Loucy (cell line): ENCODE measurements at regions not wholly inside any gene's neighbourhood (a gene's known extent, or its start where the extent isn't known, plus 50 kb on each side); places are given as distances from the start of the nearest gene placed in this dataset.

Source experiments
- H2AFZ ChIP-seq: fragments of 200-600 bp; sonication (generic); 2 replicates; pipeline ENCODE4 v1.6.0; 2016; ENCODE audit warnings: antibody characterized with exemption, mild to moderate bottlenecking, low read length, moderate library complexity
- H3F3A ChIP-seq: fragments of 200-600 bp; 2 replicates; pipeline ENCODE4 v1.6.0; 2016; ENCODE audit warnings: antibody characterized with exemption, low read depth, mild to moderate bottlenecking
- H3K27me3 ChIP-seq: fragments of 200-600 bp; sonication (generic); 2 replicates; pipeline ENCODE4 v1.6.1; 2014; ENCODE audit warnings: low read length, mild to moderate bottlenecking; ENCODE audit not compliant: insufficient read depth, poor library complexity, severe bottlenecking
- H3K36me3 ChIP-seq: fragments of 200-600 bp; sonication (generic); 2 replicates; pipeline ENCODE4 v1.6.1; 2016; ENCODE audit warnings: low read length; ENCODE audit not compliant: insufficient read depth
- H3K4me1 ChIP-seq: fragments of 200-600 bp; sonication (generic); 2 replicates; pipeline ENCODE4 v1.5.1; 2014; ENCODE audit warnings: low read length, mild to moderate bottlenecking; ENCODE audit not compliant: insufficient read depth, poor library complexity, severe bottlenecking
- H3K4me2 ChIP-seq: fragments of 200-600 bp; sonication (generic); 2 replicates; pipeline ENCODE4 v1.6.0; 2014; ENCODE audit warnings: antibody characterized with exemption, low read length, low read depth, mild to moderate bottlenecking; ENCODE audit not compliant: poor library complexity, severe bottlenecking
- H3K4me3 ChIP-seq: fragments of 200-600 bp; sonication (generic); 2 replicates; pipeline ENCODE4 v1.5.1; 2014; ENCODE audit warnings: low read length, mild to moderate bottlenecking, mixed read lengths; ENCODE audit not compliant: poor library complexity, severe bottlenecking
- H3K79me2 ChIP-seq: fragments of 200-600 bp; sonication (generic); 2 replicates; pipeline ENCODE4 v1.6.1; 2014; ENCODE audit warnings: low read length; ENCODE audit not compliant: insufficient read depth
- H3K9ac ChIP-seq: fragments of 200-600 bp; sonication (generic); 2 replicates; pipeline ENCODE4 v1.6.0; 2014; ENCODE audit warnings: mild to moderate bottlenecking, low read depth, low read length, moderate library complexity; ENCODE audit not compliant: poor library complexity, severe bottlenecking
- H3K9me2 ChIP-seq: fragments of 200-600 bp; sonication (generic); replicated peaks from 2 replicates; pipeline ENCODE4 v1.6.1; 2016; ENCODE audit warnings: low read depth, low read length, mixed read lengths
- H3K9me3 ChIP-seq: fragments of 200-600 bp; sonication (generic); 2 replicates; pipeline ENCODE4 v1.6.1; 2014; ENCODE audit warnings: mild to moderate bottlenecking, antibody characterized with exemption, low read length, low read depth; ENCODE audit not compliant: insufficient read depth
- H4K20me1 ChIP-seq: fragments of 200-600 bp; sonication (generic); 2 replicates; pipeline ENCODE4 v1.6.0; 2014; ENCODE audit warnings: antibody characterized with exemption, low read length, mild to moderate bottlenecking; ENCODE audit not compliant: insufficient read depth, poor library complexity, severe bottlenecking
- EZH2phosphoT487 ChIP-seq: fragments of 200-600 bp; IDR thresholded peaks from 2 replicates; pipeline ENCODE4 v1.6.1; 2018; ENCODE audit warnings: antibody characterized with exemption, mild to moderate bottlenecking, moderate library complexity, borderline replicate concordance
- TF ChIP-seq, protein P1 (sequence below): fragments of 200-600 bp; sonication (generic); conservative IDR thresholded peaks from 2 replicates; pipeline ENCODE4 v1.5.1; 2014; ENCODE audit warnings: mild to moderate bottlenecking, antibody characterized with exemption, low read length

DNA sequence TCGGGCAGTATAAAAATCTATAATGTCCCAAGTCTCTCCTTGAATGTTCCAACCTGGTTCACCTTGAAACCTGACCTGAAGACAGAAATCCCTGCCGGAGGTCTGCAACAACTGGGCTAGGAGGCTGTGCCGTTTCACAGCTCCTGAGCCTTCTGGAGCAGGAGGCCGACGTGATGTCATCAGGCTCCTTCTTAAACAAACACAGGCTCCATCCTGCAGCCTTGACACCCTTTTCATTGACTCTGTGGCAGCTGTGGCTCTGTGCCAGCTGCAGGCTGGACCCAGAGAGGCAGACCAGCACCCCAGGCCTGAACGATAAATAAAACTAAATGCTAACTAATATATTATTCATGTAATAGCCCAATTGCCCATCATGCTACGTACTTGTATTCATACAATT, 483.9 kb downstream of the CD83 start:
- Histone ChIP-seq H3K4me2 (no peak overlapping the region), H3K4me3 (no peak overlapping the region), H3F3A (no peaks in the 10 kb centered on the region; the same call in 1 of the 2 replicates), H3K9me3 (no peaks in the 10 kb centered on the region), H3K36me3 (no peaks in the 10 kb centered on the region), H3K9ac (no peak overlapping the region), H3K27me3 (no peaks in the 10 kb centered on the region), H3K4me1 (peaks cover 15% of the 10 kb centered on the region), H2AFZ (no peak overlapping the region), H3K79me2 (no peaks in the 10 kb centered on the region), H3K9me2 (no peaks in the 10 kb centered on the region), H4K20me1 (no peaks in the 10 kb centered on the region)
- TF ChIP-seq, protein P1, sequence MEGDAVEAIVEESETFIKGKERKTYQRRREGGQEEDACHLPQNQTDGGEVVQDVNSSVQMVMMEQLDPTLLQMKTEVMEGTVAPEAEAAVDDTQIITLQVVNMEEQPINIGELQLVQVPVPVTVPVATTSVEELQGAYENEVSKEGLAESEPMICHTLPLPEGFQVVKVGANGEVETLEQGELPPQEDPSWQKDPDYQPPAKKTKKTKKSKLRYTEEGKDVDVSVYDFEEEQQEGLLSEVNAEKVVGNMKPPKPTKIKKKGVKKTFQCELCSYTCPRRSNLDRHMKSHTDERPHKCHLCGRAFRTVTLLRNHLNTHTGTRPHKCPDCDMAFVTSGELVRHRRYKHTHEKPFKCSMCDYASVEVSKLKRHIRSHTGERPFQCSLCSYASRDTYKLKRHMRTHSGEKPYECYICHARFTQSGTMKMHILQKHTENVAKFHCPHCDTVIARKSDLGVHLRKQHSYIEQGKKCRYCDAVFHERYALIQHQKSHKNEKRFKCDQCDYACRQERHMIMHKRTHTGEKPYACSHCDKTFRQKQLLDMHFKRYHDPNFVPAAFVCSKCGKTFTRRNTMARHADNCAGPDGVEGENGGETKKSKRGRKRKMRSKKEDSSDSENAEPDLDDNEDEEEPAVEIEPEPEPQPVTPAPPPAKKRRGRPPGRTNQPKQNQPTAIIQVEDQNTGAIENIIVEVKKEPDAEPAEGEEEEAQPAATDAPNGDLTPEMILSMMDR = no peak
- no peak for TF ChIP-seq EZH2phosphoT487

DNA sequence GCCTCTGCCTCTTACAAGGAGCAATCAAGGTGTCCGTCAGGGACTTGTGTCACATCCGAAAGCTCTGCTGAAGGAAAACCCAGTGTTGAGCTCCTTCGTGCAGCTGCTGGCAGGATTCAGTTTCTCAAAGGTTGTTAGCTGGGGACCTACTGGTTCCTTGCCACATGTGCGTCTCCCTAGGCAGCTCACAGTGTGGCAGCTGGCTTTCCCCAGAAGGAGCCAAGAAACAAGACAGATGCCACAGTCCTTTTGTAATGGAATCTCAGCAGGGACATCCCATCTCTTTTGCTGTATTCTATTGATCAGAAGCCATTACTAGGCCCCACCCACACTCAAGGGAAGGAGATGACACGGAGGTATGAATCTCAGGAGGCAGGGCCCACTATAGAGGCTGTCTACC, 488.8 kb downstream of the CD83 start:
- H3K79me2 ChIP-seq = no peaks in the 10 kb centered on the region
- no peaks in the 10 kb centered on the region for H3F3A ChIP-seq
- no peak overlapping the region for H3K4me2 ChIP-seq
- no peaks in the 10 kb centered on the region for H3K27me3 ChIP-seq
- no peaks in the 10 kb centered on the region for H4K20me1 ChIP-seq
- H3K9ac ChIP-seq = no peak overlapping the region
- H3K9me2 ChIP-seq = no peaks in the 10 kb centered on the region
- H3K4me1 ChIP-seq = peaks cover 10% of the 10 kb centered on the region
- no peaks in the 10 kb centered on the region for H3K9me3 ChIP-seq
- H2AFZ ChIP-seq = no peak overlapping the region
- H3K4me3 ChIP-seq = no peak overlapping the region
- H3K36me3 ChIP-seq = no peaks in the 10 kb centered on the region
- TF ChIP-seq, protein P1 = no peak
- TF ChIP-seq EZH2phosphoT487 = no peak

DNA sequence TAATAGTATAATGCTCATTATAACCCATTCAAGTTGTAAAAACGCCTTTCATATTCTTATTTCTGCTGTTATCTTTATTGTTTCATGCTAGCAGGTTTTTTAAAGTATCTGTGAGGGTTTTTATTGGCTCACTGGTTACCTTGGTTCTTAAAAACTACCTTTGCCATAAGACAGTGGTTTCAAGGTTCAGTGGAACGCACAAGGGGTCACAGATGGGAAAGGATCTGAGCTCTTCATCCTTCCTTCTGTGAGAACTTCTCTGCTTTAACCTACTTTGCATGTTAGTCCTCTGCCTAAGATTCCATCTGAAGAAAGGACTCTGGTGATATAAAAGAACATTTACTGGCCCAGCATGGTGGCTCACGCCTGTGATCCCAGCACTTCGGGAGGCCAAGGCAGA, 492.6 kb downstream of the CD83 start:
- no peaks in the 10 kb centered on the region for H3K9me3 ChIP-seq
- H3K4me1 ChIP-seq = peaks cover 32% of the 10 kb centered on the region
- H3K9ac ChIP-seq = no peak overlapping the region
- H3F3A ChIP-seq = no peaks in the 10 kb centered on the region
- H3K4me3 ChIP-seq = no peak overlapping the region
- H3K36me3 ChIP-seq = no peaks in the 10 kb centered on the region
- H3K9me2 ChIP-seq = no peaks in the 10 kb centered on the region
- no peaks in the 10 kb centered on the region for H4K20me1 ChIP-seq
- H3K4me2 ChIP-seq = no peak overlapping the region
- no peaks in the 10 kb centered on the region for H3K79me2 ChIP-seq
- H2AFZ ChIP-seq = no peak overlapping the region
- TF ChIP-seq, protein P1 = no peak
- no peak for TF ChIP-seq EZH2phosphoT487
- H3K27me3 ChIP-seq = no peaks in the 10 kb centered on the region
